ENCODE measurements at regions not wholly inside any gene's neighbourhood (a gene's known extent, or its start where the extent isn't known, plus 50 kb on each side); places are given as distances from the start of the nearest gene placed in this dataset.

GRCh38 chr6:127058027-127058426 is 60.4 kb upstream of the RSPO3 start:
- no peak overlapping the region for H4K5ac ChIP-seq (ENCODE audit: low read depth, low read length)
- no peaks in the 10 kb centered on the region; the same call in 1 of the 2 replicates for H3K9me1 ChIP-seq (ENCODE audit: insufficient read depth, low read length)
- no peak overlapping the region for H2BK15ac ChIP-seq (ENCODE audit: low read depth, low read length)
- no peak overlapping the region for H3K4ac ChIP-seq (ENCODE audit: low read depth, low read length)
- H4K20me1 ChIP-seq (ENCODE audit: insufficient read depth, low read length), result no peaks in the 10 kb centered on the region
- in situ Hi-C loops (cut with MboI; ENCODE audit: low sequenced_read_pairs), result no loop called here
- H3K56ac ChIP-seq (ENCODE audit: extremely low read depth, insufficient read depth, low read length), result no peak overlapping the region
- no peak overlapping the region for H3K14ac ChIP-seq (replicated peaks; ENCODE audit: low read depth, low read length)
- H2BK20ac ChIP-seq (ENCODE audit: low read depth, low read length), result no peak overlapping the region
- no peak overlapping the region for H3K18ac ChIP-seq (ENCODE audit: low read depth, low read length)
- H2BK120ac ChIP-seq (ENCODE audit: low read depth, low read length), result no peak overlapping the region
- no peak overlapping the region for H3K23ac ChIP-seq (ENCODE audit: low read depth, low read length)
- intact Hi-C loops (cut with micrococcal nuclease), result no loop called here
- no peak overlapping the region for H2AK5ac ChIP-seq (ENCODE audit: low read depth, low read length)
- H4K91ac ChIP-seq (ENCODE audit: insufficient read depth, low read depth, low read length), result no peak overlapping the region
- no peak overlapping the region for H2AK9ac ChIP-seq (replicated peaks; ENCODE audit: low read depth, low read length, poor library complexity)
- 0 out of 2 replicates have a peak, but pooled peaks cover under 1% of the 10 kb centered on the region for H3K4me1 ChIP-seq (ENCODE audit: control insufficient read depth, insufficient read depth, low read length)
- ChIA-PET POLR2A (ENCODE audit: unreplicated experiment) (no interaction called here), CTCF (interaction anchor here (1.0 kb wide), 1 partner anchor 13 kb away, joined by 3 read pairs; no protein-coding TSS in a partner anchor)
- no peak overlapping the region for H3K27ac ChIP-seq (ENCODE audit: insufficient read depth, low read length)
- no peak for TF ChIP-seq MAZ (IDR thresholded peaks at IDR 0.05; ENCODE audit: borderline replicate concordance, low read depth, low read length)
- no peak for TF ChIP-seq USF2 (IDR thresholded peaks at IDR 0.05; ENCODE audit: low read depth, low read length)
- no peak for TF ChIP-seq MAFK (IDR thresholded peaks at IDR 0.05; ENCODE audit: low read depth, low read length)
- TF ChIP-seq MXI1 (IDR thresholded peaks at IDR 0.05; ENCODE audit: borderline replicate concordance, low read depth, low read length), result no peak
- TF ChIP-seq RAD21 (IDR thresholded peaks at IDR 0.05; ENCODE audit: low read length), result no peak
- TF ChIP-seq FOS (IDR thresholded peaks at IDR 0.05; ENCODE audit: low read depth, low read length), result no peak
- TF ChIP-seq CTCF (conservative IDR thresholded peaks at IDR 0.05; ENCODE audit: low read depth, low read length), result no peak
- no peak for TF ChIP-seq POLR2A (IDR thresholded peaks at IDR 0.05; ENCODE audit: low read depth, low read length)
- TF ChIP-seq ELK1 (IDR thresholded peaks at IDR 0.05; ENCODE audit: borderline replicate concordance, low read depth, low read length), result no peak
- TF ChIP-seq RCOR1 (IDR thresholded peaks at IDR 0.05; ENCODE audit: insufficient replicate concordance, low read length), result no peak
- TF ChIP-seq BHLHE40 (IDR thresholded peaks at IDR 0.05; ENCODE audit: low read depth, low read length), result no peak
- H3K4me2 ChIP-seq (ENCODE audit: low read depth, low read length), result no peak overlapping the region
- H2BK5ac ChIP-seq (ENCODE audit: low read depth, low read length, poor library complexity, severe bottlenecking), result no peak overlapping the region
- no peak overlapping the region for H2AFZ ChIP-seq (replicated peaks; ENCODE audit: low read length, poor library complexity)
- dilution Hi-C loops (cut with HindIII; ENCODE audit: low sequenced_read_pairs, unreplicated experiment), result no loop called here
- H3K9me3 ChIP-seq (ENCODE audit: control insufficient read depth, insufficient read depth, low read length), result no peaks in the 10 kb centered on the region; the same call in 1 of the 2 replicates
- peak; percentile 48 for DNase-seq
- H3K36me3 ChIP-seq (ENCODE audit: control insufficient read depth, insufficient read depth, low read length), result no peaks in the 10 kb centered on the region
- H3K79me1 ChIP-seq (ENCODE audit: low read depth in 1 of 2, low read length in 2 of 2), result no peaks in the 10 kb centered on the region
- no peaks in the 10 kb centered on the region for H3K27me3 ChIP-seq (ENCODE audit: control insufficient read depth, insufficient read depth, low read length)
- H4K8ac ChIP-seq (ENCODE audit: low read depth in 2 of 2, low read length in 2 of 2), result no peak overlapping the region
- H3K4me3 ChIP-seq (ENCODE audit: insufficient read depth, low read depth, low read length), result no peak overlapping the region
- BruUV-seq (replicated peaks), result no TSS peak
- ATAC-seq (ENCODE audit: low read depth), result no peak
- no CpG with 5 or more reads among the region's 2 CpGs for WGBS, 2 experiments (ENCODE audit: extremely low coverage in 2 of 2, insufficient read length in 1 of 2)
- H3K9ac ChIP-seq (ENCODE audit: low read depth, low read length), result no peak overlapping the region
